ENCODE measurements at regions not wholly inside any gene's neighbourhood (a gene's known extent, or its start where the extent isn't known, plus 50 kb on each side); places are given as distances from the start of the nearest gene placed in this dataset.
A peak's percentile ranks its signal among the peaks of the same experiment; 100 is the strongest.
"Not testable (repeated sequence)": the region's sequence is repeated elsewhere in the genome, so short reads cannot be mapped to it uniquely, and the experiment has no call there.

DNA sequence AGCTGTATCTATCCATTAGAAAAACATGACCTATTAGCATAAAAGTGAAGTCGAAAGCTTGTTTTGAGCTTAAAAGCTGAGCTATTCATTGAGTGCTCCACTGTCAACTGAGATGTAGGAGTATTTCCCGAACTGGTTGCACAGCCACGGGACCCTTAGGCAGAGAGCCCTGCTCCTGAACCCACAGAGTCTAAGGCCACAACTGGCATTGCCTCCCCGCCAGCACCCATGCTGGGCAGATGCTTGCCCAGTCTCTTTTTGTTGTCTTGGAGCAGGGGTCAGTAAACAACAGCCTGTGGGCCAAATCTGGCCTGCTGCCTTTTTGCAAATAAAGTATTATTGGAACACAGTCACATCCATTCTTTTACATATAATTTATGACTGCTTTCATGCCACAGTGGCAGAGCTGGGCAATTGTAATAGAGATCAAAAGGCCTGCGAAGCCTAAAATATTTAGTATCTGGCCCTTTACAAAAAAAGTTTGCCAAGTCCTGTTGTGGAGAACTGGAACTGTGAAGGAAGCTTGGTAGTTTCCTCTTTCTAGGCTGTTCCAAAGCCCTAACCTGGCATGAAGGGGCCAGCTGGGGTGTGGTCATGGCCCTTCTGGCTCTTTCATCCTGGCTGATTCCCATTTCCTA is 58.4 kb upstream of the WAPL start:
- no peak for DNase-seq

DNA sequence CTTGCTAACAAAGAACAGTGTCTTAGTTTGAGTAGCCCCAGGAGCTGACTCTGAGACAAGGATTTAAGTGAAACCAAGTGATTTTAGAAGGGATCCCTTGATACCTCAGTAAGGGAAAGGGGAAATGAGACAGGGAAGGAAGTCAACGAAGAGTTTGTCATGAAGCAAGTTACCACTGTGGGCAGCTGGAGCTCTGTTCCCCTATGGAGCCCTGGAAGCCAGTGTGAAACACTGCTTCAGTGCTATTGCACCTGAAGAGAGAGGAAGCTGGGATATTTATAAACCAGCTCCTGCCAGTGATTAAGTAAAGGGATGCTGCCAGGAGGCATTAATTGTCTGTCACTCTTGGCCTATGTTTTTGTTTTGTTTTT is 58.9 kb upstream of the WAPL start:
- DNase-seq = no peak

DNA sequence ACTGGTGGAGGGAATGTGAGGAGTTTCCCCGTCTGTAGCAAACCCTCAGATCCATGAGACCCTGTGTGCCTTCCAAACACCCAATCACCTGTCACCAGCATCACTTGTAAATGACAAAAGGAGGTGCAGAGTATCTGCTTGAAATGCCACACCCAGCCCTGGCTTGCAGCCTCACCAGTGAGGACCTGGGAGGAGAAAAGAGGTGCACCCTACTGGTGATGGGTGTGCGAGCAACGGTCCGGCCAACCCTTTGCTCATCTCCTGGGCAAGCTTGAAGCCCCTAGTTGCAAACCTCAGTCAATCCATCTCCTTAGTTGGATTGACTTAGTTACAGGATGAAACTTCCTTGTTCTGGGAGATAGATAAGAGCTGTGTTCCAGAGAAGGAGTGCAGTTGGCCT is 62.4 kb upstream of the WAPL start:
- DNase-seq = no peak

GRCh38 chr10:86585037-86585929 is 63.7 kb upstream of the WAPL start:
- DNase-seq = peak; percentile 19

DNA sequence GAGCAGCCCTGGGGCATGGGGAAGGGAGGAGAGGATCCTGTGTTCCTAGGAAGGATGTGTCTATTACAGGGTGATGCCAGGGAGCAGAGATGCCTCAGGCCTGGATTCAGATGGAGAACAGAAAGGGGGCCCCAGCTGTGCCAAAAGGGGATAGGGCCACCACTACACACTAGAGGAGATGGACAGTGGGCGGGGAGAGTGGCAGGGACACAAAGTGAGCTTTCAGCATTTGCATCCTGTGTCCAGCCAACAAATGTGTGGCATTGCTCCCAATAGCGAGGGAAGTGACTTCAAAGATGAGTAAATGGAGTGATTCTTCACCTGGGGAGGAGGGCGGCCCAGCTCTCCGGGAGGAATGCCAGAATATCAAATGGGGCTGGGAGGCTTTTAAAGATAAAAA is 64.9 kb upstream of the WAPL start:
- no peak for DNase-seq

DNA sequence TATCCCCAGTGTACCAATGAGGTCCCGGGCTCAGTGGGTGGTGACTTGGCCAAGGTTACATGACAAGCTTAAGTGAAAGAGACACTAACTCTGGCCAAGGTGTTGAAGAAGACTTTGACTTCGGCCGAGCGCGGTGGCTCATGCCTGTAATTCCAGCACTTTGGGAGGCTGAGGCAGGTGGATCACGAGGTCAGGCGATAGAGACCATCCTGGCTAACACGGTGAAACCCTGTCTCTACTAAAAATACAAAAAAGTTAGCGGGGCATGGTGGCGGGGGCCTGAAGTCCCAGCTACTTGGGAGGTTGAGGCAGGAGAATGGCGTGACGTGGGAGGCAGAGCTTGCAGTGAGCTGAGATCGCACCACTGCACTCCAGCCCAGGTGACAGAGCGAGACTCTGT is 65.6 kb upstream of the OPN4 start:
- DNase-seq = not testable (repeated sequence)

DNA sequence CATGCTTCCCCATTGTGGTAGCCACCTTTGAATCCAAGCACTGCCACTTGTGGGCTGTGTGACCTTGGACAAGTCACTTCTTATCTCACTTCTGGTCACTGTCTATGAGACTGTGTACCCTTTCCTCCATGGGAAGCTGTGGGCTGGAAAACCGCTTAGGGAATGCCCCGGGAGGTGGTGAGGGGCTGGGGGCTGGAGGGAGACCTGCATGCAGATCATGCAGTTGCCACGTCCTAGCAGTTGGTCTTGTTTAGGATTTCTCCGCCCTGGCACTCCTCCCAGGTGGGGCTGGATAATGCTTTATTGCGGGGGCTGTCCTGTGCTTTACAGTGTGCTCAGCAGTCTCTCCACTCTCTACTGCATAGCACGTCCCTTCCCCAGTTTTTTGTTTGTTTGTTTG is 62.9 kb upstream of the OPN4 start:
- DNase-seq = no peak

DNA sequence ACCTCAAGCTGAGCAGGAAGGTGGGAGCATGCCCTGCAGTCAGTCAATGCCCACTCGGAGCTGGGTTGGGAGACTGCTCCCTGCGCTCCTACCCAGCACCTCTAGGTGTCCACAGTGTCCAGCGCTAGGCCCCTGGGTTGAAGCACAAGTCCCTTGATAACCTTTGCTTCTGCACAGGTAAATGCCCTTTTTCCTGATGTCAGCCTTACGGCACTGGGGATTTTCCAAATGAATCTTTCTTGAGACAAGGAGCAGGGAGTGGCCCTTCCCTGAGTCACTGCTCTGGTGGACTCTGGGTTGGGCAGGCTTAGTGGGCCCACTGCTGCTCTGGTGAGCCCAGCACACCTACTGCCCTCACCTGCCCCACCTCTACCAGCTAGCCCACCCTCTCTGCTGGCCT is 61.9 kb upstream of the OPN4 start:
- DNase-seq = no peak

GRCh38 chr10:86594535-86594934 is 59.8 kb upstream of the OPN4 start:
- DNase-seq = no peak

DNA sequence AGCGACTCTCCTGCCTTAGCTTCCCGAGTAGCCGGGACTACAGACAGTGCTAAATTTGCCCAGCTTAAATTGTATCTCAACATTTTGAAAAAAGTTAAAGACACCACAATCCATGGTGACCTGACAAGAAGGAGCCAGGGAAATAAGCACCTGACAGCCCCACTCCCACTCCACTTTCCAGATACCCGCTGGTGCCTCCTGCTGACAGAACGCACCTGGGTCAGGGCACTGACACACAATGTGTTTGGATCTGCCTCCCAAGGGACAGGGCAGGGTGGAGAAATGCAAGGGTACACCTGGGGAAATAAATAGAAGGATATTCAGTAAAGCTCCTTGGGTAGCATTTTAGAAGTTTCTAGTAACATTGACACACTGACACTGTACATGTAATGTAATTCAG is 58.9 kb upstream of the OPN4 start:
- no peak for DNase-seq

GRCh38 chr10:86596266-86596665 is 58.1 kb upstream of the OPN4 start:
- no peak for DNase-seq

DNA sequence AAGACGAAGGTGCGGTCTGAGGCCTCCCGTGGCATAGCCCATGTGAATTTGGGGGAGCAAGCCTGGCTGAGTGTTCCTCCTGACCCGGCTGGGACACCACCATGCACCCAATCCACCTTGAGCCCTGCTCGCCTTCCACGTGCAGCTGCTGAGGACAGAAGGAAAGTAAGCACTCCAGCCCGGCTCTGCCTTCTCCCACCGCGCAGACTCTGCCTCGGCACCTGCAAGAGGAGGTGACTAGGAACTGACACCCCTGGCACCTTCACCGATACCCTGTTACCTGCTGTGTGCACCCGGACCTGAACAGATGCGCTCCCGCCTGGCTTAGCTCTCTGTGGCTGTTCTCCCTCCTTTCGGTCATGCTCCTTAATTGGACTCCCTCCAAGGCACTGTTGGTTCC is 57.0 kb upstream of the OPN4 start:
- DNase-seq = no peak

DNA sequence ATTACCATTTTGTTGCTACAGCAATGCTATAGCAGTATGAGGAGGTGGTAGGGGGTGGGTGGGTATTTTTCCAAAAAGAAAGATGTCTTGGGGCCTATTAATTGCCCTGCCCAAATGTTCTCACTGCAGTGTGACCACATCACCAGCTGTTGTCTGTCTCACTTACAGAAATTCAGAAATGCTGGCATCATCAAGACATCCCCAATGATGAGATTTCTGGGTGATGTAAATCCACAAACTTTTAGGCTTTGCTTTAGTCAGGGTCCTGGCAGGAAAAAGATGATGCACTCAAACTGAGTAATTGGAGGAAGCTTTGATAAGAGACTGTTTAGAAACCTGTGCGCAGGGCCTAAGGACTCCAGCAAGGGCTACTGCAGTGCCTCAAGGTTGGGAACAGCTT is 56.2 kb upstream of the OPN4 start:
- no peak for DNase-seq

DNA sequence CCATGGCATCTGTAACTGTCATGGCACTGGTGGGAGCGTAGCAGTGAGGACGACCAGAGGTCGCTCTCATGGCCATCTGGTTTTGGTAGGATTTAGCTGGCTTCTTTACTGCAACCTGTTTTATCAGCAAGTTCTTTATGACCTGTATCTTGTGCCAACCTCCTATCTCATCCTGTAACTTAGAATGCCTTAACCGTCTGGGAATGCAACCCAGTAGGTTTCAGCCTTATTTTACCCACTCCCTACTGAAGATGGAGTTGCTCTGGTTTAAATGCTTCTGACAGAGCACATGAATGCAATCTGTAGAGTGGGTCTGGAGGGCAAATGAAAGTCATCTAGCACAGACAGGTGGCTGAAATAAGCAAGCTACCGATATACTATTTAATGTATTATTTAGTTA is 55.3 kb upstream of the OPN4 start:
- DNase-seq = no peak

DNA sequence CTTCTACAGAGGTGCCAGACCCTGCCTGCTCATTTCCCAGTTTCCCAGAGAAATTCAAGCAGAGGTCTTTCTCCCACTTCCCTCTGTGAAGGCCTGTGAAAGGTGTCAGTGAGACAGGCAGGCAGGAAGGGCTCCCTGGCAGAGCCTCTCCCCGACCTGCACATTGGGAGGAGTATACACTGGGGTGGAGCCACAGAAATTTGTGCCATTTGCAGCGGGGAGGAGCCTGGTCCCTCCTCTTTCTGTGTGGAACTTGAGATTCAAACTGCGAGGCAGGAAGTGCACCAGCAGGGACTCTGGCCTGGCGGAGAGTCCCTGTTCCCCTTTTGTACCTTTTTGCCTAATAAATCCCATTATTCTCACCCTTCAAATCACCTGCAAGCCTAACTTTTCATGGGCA is 54.6 kb upstream of the OPN4 start:
- no peak for DNase-seq

DNA sequence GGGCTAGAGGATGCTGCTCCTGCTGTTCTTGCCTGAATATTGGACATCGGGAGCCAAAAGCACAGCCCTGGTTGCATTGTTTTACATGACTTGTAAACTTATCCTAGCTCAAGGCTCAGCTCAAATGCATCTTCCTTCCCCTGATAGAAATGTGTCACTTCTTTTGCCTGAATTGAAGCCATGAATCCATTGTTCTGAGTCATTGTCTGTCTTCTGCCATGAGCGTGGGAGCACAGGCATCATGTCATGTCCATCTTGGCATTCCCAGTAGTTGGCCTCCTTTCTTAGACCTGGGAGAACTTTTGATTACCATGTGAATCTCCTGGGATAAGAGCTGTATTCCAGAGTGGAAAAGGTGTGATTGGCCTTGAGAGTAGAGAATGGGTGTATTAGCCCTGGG is 54.1 kb upstream of the OPN4 start:
- DNase-seq = no peak

DNA sequence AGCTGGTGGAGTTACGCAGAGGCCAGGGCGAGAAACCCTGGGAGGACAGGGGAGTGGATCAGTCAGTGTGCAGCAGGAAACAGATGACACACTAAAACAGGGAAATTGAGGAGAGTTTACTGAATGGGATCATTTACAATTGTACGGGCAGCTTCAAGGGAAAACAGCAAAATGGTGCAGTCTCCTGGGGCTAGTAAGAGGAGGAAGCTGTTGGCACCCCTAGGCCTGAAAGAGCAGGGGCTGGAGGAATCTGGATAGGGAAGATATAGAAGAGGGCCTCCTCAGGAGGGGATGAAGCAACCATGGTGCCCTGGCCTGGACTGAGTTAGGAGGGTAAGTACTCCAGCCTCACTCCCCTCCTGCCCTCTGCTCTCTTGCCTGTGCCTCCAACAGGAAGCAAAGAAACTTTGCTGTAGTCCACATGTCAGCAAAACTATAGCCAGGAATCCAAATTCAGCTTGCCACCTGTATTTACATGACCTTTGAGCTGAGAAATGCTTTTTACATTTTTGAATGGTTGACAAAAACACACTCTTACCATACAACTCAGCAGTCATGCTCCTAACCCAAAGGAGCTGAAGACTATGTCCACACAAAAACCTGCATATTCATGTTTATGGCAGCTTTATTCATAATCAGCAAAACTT is 52.3 kb upstream of the OPN4 start:
- no peak for DNase-seq

- no peak for DNase-seq
These were observed 51.1 kb upstream of the OPN4 start for GRCh38 chr10:86603256-86603655.

Measured in skin of body (tissue), 1 donor.